Astrocyte of the cerebellum (primary cell): ENCODE measurements at regions not wholly inside any gene's neighbourhood (a gene's known extent, or its start where the extent isn't known, plus 50 kb on each side); places are given as distances from the start of the nearest gene placed in this dataset.

Source experiments
- DNase-seq: peaks from one replicate; pipeline ENCODE4 v3.0.0-alpha.2; 2011; ENCODE audit warnings: low read depth
- H3K4me3 ChIP-seq: 2 replicates; pipeline ENCODE4 v1.5.1; 2011; ENCODE audit warnings: mild to moderate bottlenecking, low read depth, low read length, moderate library complexity
- in situ Hi-C: cut with HindIII; loops from 2 replicates; pipeline ENCODE4 v1.10.0; 2017; ENCODE audit warnings: low sequenced_read_pairs
- TF ChIP-seq, protein P1 (sequence below): IDR thresholded peaks from 2 replicates; pipeline ENCODE4 v1.5.1; 2012; ENCODE audit warnings: low read length, low read depth, moderate library complexity, mild to moderate bottlenecking; ENCODE audit errors: missing control alignments

DNA sequence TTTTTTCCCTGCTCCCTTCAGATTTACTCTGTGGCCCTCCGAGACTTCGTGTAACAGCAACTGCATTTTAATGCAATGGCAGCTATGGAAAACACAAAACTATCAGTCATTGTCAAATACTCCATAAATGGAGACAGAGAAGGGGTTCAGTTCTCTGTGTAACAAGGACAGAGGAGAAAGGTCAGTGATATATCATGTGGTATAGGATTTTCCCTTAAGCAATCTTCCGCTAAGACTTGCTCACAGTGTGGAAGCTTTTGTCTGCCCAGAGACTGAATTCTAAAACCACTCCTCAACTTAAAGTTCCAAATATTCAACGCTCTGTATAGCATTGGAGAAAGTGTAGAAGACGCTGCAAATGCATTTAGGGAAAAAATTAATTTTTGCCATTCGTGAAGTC is 111.3 kb upstream of the EDNRB start:
- in situ Hi-C loops, result no loop called here
- H3K4me3 ChIP-seq, result no peak overlapping the region
- TF ChIP-seq, protein P1, sequence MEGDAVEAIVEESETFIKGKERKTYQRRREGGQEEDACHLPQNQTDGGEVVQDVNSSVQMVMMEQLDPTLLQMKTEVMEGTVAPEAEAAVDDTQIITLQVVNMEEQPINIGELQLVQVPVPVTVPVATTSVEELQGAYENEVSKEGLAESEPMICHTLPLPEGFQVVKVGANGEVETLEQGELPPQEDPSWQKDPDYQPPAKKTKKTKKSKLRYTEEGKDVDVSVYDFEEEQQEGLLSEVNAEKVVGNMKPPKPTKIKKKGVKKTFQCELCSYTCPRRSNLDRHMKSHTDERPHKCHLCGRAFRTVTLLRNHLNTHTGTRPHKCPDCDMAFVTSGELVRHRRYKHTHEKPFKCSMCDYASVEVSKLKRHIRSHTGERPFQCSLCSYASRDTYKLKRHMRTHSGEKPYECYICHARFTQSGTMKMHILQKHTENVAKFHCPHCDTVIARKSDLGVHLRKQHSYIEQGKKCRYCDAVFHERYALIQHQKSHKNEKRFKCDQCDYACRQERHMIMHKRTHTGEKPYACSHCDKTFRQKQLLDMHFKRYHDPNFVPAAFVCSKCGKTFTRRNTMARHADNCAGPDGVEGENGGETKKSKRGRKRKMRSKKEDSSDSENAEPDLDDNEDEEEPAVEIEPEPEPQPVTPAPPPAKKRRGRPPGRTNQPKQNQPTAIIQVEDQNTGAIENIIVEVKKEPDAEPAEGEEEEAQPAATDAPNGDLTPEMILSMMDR, result no peak
- DNase-seq, result no peak

DNA sequence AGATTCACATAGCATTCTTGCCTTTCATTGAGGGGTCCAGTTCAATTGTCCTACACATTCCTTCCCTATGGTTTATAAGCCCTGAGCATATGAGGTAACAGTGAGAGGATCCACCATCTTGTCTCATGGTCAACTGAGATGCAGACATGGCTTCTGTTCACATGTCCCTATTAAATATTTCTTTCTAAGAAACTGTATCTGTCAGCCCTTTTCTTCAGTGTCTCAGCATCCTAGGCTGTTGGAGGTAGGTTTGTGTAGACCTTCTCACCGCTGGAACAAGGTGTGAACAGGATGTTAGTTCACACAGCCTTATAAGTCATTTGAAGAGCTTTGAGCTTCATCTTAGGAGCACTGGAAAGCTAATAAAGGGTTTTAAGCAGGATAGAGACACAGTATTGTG is 110.3 kb upstream of the EDNRB start:
- TF ChIP-seq, protein P1, result no peak
- in situ Hi-C loops, result no loop called here
- DNase-seq, result no peak
- H3K4me3 ChIP-seq, result no peak overlapping the region

DNA sequence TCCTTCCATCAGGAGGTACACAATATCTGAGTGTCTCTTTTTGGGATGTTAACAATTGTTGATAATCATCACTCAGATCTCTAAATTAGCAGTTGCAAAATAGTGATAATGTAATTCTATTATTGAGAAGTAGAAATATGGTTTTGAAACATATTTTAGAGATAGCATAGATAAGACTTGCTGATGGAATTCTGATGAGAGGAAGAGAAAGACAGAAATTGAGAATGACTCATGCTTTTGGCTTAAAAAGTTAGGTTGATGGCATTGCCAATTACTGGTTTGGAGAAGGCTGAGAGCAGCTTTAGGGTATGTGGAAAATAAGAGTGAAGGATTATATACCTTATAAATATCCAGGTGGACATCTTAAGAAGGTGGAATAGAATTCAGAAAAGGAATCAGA is 106.4 kb upstream of the EDNRB start:
- in situ Hi-C loops, result no loop called here
- TF ChIP-seq, protein P1, result no peak
- no peak for DNase-seq
- no peak overlapping the region for H3K4me3 ChIP-seq

DNA sequence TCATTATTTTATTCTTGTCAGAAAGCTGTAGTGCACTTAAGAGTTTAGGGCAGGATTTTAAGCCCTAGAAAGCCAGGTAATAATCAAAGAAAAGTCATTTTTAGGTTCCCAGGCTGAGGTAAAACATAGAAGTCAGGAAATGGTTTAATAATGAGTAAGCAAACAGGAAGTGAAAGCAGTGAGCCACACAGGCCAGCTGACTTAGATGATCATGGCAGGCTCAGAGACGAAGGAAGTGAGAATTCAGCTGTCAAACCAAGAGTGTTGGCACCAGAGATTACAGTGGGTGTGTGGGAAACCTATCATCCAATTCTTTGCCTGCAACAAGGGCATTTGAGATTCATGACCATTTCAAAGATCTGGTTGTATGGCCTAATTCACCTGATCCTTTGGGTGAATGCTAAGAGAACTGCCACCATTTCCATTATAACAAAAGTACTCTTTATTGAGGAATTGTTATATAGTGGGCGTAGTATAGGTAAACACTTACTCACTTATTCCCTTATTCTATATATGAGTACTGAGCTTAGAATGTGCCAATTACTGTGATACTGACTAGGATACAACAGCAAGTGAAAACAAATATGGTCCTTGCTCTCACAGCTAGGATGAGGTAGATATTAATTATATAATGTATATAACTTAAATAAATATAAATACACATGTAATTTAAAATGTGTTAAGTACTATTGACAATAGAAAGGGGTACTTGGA is 103.7 kb upstream of the EDNRB start:
- in situ Hi-C loops, result no loop called here
- TF ChIP-seq, protein P1, result no peak
- peak; percentile 11 for DNase-seq
- H3K4me3 ChIP-seq, result no peak overlapping the region

DNA sequence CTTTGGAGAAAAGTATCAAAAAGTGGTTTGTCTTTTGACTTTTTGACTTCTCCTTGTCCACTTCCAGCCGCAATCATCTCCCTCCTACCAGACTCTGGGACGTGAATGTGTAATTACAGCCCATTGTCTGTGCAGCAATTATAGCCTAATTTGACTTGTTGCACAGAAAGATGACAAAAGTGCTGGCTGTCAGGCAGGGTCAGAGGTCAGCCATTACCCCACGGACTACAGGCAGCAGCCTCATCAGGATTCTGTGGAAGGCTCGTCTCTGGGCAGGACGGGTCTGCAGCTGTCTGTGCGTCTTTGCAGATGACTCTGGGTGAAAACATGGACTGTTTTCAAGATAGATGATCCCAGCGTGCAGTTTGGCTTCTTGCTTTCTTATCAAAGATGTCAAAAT is 102.2 kb upstream of the EDNRB start:
- TF ChIP-seq, protein P1, result no peak
- DNase-seq, result no peak
- in situ Hi-C loops, result no loop called here
- no peak overlapping the region for H3K4me3 ChIP-seq

DNA sequence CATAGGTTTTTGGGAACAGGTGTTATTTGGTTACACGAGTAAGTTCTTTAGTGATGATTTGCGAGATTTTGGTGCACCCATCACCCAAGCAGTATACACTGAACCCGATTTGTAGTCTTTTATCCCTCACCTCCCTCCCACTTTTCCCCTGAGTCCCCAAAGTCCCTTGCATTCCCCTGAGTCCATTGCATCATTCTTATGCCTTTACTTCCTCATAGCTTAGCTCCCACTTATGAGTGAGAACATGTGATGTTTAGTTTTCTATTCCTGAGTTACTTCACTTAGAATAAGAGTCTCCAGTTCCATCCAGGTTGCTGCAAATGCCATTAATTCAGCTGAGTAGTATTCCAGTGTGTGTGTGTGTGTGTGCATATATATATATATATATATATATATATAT is 97.2 kb upstream of the EDNRB start:
- TF ChIP-seq, protein P1, result no peak
- DNase-seq, result no peak
- in situ Hi-C loops, result no loop called here
- no peak overlapping the region for H3K4me3 ChIP-seq

DNA sequence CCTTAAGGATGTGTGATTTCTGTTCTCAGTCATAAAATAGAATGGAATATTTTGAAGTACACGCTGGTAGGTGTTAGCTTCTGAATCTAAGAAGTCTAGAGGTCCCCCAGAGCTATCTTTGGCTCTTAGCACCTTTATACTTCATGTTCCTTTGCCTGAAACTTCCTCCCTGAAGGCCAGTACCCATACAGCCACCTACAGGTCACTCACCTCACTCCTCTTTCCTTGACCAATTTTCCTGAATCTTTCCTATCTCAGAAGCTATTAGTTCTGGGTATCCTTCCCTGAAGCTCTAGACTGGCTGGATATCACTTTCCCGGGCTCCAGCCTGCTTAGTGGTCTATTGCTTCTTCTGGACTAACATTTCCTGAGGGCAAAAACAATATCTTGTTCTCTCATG is 93.4 kb upstream of the EDNRB start:
- in situ Hi-C loops, result no loop called here
- no peak overlapping the region for H3K4me3 ChIP-seq
- TF ChIP-seq, protein P1, result no peak
- DNase-seq, result no peak
